GM18502 (cell line): ENCODE measurements at regions not wholly inside any gene's neighbourhood (a gene's known extent, or its start where the extent isn't known, plus 50 kb on each side); places are given as distances from the start of the nearest gene placed in this dataset.

Experiments
- ATAC-seq: cut with Tn5 transposase; IDR thresholded peaks from one replicate; pipeline ENCODE4 v1.9.1; 2021; ENCODE audit warnings: mild to moderate bottlenecking; ENCODE audit not compliant: unreplicated experiment, poor library complexity

GRCh38 chr5:164420161-164420560 lies 914.7 kb downstream of the MAT2B start:
- no peak for ATAC-seq

DNA sequence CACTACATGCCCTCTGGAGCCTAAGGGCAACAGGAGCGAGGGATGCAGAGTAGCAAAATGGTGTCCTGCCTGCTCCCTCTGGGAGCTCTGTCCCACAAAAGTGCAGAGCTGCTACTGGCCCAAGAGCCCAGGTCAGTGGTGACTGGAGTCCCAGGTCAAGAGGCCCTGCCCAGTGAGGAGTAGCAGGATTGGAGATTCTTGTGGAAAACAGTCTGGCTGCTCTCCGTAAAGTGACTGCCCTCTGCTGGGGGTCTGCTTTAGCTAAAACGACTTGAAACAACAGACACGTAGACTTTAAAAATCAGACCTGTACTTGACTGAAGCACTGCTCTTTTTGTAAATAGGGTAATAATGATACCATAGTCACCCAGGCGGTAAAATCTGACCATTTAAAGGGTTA lies 917.0 kb downstream of the MAT2B start:
- no peak for ATAC-seq

GRCh38 chr5:164431634-164432304 lies 926.4 kb downstream of the MAT2B start:
- ATAC-seq: no peak

- no peak for ATAC-seq
Measured at GRCh38 chr5:164433106-164433870, 927.9 kb downstream of the MAT2B start.

DNA sequence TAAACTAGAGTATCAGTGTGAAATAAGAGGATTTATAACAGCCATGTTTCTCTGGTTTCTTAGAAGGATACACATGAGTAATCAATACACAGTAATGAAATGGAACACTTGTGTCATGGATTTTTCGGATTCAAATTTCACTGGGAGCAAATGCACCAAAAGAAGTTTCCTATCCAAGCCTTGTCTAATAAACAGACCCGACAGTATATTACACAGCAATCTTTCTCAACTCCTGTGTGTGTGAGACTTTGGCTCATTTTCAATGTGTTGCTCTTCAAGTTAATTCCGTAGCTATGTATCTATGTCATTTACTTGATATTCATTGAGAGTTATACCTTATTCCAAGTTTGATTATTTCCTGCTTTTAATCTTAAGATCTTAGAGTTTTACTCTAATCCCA lies 930.2 kb downstream of the MAT2B start:
- no peak for ATAC-seq

- no peak for ATAC-seq
Measured at GRCh38 chr5:164439799-164440198, 934.4 kb downstream of the MAT2B start.

DNA sequence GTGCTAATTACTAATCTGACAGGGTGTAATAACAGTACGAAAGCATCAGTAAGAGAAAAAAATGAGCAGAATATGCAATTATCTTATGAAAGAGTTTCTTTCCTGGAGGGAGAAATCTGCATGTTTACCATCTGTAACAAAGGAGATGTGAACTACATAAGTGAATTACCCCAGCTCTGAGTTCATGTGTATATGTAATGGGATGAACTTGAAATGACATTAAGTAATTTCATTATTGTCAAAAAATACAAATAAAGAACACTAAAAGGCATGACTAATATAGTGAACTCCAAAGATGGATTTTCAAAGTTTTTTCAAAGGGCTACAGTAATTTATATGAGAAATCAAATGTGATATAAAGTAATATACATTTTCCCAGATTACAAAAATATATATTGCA lies 944.0 kb downstream of the MAT2B start:
- ATAC-seq: no peak

- ATAC-seq: no peak
Measured at GRCh38 chr5:164466033-164466432, 960.6 kb downstream of the MAT2B start.

DNA sequence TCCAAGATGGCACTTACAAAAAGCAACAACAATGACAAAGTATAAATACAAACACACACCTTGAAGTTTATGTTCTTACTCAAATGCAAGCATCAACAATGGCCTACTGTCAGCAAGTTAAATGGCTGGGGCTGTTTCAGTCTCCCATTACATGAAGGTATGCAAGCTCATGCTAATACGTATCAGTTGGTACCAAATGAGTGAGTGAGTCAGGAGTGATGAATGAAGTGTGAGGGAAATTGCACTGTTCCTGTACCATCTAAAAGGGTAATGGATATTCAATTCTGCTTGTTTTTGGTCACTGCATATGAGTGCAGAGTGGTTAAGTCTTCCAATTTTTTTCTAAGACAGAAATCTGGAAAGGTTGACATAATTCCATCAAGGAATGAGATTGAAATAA lies 964.9 kb downstream of the MAT2B start:
- ATAC-seq: no peak

DNA sequence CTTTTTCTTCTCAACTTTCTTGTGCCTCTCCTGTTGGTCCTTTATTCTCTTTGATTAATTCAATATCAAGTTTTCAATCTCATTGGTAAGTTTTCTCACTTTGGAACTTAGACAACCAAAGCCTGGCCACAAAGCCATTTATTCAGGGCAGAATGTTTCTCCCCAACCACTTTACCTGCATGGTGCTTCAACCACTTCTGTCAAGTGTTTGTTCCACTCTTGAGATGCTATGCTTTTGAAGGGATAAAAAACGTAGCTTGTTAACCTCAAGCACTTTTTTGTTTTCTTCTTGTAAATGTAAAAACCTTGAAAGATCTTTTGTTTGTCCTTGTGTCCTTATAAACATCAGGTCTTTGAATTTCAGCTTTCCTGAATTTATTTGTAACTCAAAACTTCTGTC lies 966.7 kb downstream of the MAT2B start:
- ATAC-seq: no peak

GRCh38 chr5:164475339-164475977 lies 970.0 kb downstream of the MAT2B start:
- no peak for ATAC-seq

DNA sequence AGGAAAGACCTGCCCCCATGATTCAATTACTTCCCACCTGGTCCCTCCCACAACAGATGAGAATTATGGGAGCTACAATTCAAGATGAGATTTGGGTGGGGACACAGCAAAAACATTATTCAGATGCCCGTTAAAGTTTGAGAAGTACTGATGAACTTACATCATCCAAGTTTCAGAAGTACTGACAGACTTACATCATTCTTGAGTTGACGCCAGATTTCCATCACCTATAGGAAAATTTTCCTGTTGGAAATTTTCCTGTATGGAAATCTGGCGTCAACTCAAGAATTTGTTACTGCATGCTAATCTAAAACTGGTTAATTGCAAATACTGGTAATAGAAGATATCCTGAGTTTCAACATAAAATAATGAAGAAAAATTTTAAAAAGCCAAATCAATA lies 975.9 kb downstream of the MAT2B start:
- no peak for ATAC-seq

DNA sequence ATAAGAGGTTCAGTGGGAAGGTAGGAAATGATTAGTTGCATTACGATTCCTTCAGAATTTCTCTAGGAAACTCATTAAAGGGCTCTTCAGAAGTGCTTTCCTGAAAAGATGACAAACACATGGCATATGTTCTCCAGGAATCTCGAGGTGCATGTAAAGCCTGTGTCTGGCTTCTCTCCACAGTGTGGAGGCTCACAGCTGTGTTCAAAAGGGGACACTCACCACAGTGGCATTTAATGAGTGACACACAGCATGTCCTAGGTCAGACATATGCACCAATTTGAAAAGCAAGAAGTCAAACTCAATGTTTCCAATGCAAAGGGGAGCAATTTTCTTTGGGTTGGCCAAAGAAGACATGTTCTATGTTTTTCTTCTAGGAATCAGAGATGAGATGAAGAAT lies 976.9 kb downstream of the MAT2B start:
- no peak for ATAC-seq

GRCh38 chr5:164484948-164485347 lies 979.5 kb downstream of the MAT2B start:
- ATAC-seq: no peak

GRCh38 chr5:164487939-164488338 lies 982.5 kb downstream of the MAT2B start:
- no peak for ATAC-seq

DNA sequence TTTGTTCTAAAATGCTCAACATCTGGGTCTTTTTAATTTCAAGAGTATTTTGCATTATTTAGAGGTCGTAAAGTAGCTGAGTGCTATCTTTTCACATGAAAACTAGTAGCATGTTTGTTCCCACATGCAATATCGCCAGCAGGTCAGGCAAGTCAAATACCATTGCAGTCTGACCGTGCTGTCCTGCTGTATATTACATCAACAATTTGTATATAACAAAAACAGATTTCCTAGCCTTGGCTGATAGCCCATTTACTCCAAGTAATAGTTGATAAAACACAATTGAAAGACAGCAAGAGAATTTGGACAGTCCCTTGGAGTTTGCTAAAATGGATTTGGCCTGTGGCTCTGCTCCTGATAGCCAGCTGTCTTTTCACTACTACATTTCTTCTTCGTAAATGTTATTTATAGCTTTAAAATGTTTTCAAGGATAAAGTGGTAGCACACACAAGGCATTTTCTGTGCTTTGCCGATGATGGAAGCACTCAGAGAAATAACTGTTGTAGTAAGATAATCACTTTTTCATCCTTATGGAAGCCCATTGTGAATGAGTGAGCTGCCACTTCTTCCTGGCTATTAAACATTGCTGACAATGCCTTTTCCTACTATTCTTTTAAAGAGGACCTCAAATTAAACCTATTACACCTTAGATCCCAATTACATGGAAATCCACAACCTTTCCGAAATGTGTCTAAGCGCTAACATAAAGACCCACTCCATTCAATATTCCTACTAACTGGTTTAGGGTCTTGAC lies 992.1 kb downstream of the MAT2B start:
- ATAC-seq: no peak

GRCh38 chr5:164498438-164498837 lies 993.0 kb downstream of the MAT2B start:
- ATAC-seq: no peak

DNA sequence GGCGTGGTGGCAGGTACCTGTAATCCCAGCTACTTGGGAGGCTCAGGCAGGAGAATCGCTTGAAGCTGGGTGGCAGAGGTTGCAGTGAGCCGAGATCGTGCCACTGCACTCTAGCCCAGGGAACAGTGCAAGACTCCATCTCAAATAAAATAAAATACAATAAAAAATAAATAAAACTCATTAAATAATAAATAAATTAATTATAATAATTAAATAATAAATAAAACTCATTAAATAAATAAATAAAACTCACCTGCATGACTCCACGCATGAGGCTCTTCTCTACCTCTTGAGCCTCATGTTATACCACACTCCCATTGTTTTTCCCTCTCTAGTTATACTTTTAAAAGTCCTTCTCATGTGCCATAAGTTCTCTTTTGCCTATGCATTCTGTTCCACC lies 995.4 kb downstream of the MAT2B start:
- ATAC-seq: no peak

DNA sequence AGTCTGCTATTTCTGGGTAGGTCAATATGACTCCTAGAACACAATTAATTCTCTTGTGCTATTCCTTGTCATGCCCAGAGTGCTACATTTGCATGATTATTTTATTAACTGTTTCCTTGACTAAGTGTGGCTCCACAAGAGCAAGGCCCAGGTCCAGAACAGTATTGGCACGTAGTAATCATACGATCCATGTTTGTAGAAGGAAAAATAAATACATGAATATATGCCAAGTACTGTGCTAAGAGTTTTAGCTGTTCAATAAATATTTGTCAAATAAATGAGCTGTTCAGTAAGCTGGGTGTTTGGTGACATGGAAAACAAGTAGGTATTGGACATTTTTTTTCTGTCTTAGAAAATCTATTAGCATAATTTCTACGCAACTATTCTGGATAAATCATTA lies 995.9 kb downstream of the MAT2B start:
- ATAC-seq: no peak

GRCh38 chr5:164504141-164504772 lies 998.8 kb downstream of the MAT2B start:
- peak; percentile 86 for ATAC-seq
